ENCODE measurements at regions not wholly inside any gene's neighbourhood (a gene's known extent, or its start where the extent isn't known, plus 50 kb on each side); places are given as distances from the start of the nearest gene placed in this dataset.

- intact Hi-C loops (cut with micrococcal nuclease; ENCODE audit: unreplicated experiment), result no loop called here
- Histone ChIP-seq H3K4me1 (ENCODE audit: control insufficient read depth, insufficient read depth, low read length) (no peaks in the 10 kb centered on the region), H3K27me3 (ENCODE audit: control insufficient read depth, insufficient read depth, low read length) (no peaks in the 10 kb centered on the region), H3K27ac (ENCODE audit: low read length) (no peak overlapping the region), H3K36me3 (ENCODE audit: control insufficient read depth, insufficient read depth, low read length) (no peaks in the 10 kb centered on the region), H3K9me3 (ENCODE audit: control insufficient read depth, insufficient read depth, low read depth, low read length) (no peaks in the 10 kb centered on the region), H3K4me3 (ENCODE audit: low read depth in 2 of 2, low read length in 2 of 2) (no peak overlapping the region)
- TF ChIP-seq TCF7L2 (IDR thresholded peaks at IDR 0.05; ENCODE audit: low read depth, low read length) (no peak), SIN3A (IDR thresholded peaks at IDR 0.05; ENCODE audit: borderline replicate concordance, insufficient read depth, low read depth, low read length) (no peak), CTCF (IDR thresholded peaks at IDR 0.05) (no peak), POLR2AphosphoS5 (IDR thresholded peaks at IDR 0.05; ENCODE audit: low read depth, low read length) (no peak), REST (IDR thresholded peaks at IDR 0.05; ENCODE audit: insufficient read depth in 1 of 2, low read depth in 2 of 2, low read length in 1 of 2) (no peak)
- in situ Hi-C loops (cut with HindIII; ENCODE audit: low pct_unique_long_range_greater_than_20kb, low sequenced_read_pairs), result no loop called here
- ChIA-PET CTCF (no interaction called here), POLR2A (no interaction called here)
- DNase-seq (ENCODE audit: low read depth, low spot score) (no peak), ATAC-seq (no peak)
- no TSS peak for BruUV-seq (replicated peaks)
Measured at GRCh38 chr16:58850019-58850677, 116.0 kb upstream of the GOT2 start.

- H3K4me1 ChIP-seq (ENCODE audit: control insufficient read depth, insufficient read depth, low read length), result no peaks in the 10 kb centered on the region
- no peaks in the 10 kb centered on the region for H3K9me3 ChIP-seq (ENCODE audit: control insufficient read depth, insufficient read depth, low read depth, low read length)
- no TSS peak for BruUV-seq (replicated peaks)
- H3K36me3 ChIP-seq (ENCODE audit: control insufficient read depth, insufficient read depth, low read length), result no peaks in the 10 kb centered on the region
- H3K27me3 ChIP-seq (ENCODE audit: control insufficient read depth, insufficient read depth, low read length), result no peaks in the 10 kb centered on the region
- POLR2A ChIA-PET, result no interaction called here
- no peak for DNase-seq (ENCODE audit: low read depth, low spot score)
- TF ChIP-seq POLR2AphosphoS5 (IDR thresholded peaks at IDR 0.05; ENCODE audit: low read depth, low read length) (no peak), TCF7L2 (IDR thresholded peaks at IDR 0.05; ENCODE audit: low read depth, low read length) (no peak)
- CTCF ChIA-PET, result no interaction called here
- H3K4me3 ChIP-seq (ENCODE audit: low read depth in 2 of 2, low read length in 2 of 2), result no peak overlapping the region
- in situ Hi-C loops (cut with HindIII; ENCODE audit: low pct_unique_long_range_greater_than_20kb, low sequenced_read_pairs) (no loop called here), intact Hi-C loops (cut with micrococcal nuclease; ENCODE audit: unreplicated experiment) (no loop called here)
- no peak for ATAC-seq
- no peak overlapping the region for H3K27ac ChIP-seq (ENCODE audit: low read length)
Measured at GRCh38 chr16:58848662-58849002, 114.5 kb upstream of the GOT2 start.

- no peaks in the 10 kb centered on the region for H3K27me3 ChIP-seq (ENCODE audit: control insufficient read depth, insufficient read depth, low read length)
- no peaks in the 10 kb centered on the region for H3K9me3 ChIP-seq (ENCODE audit: control insufficient read depth, insufficient read depth, low read depth, low read length)
- POLR2A ChIA-PET, result no interaction called here
- DNase-seq (ENCODE audit: low read depth, low spot score) (no peak), ATAC-seq (no peak)
- no peak for TF ChIP-seq CTCF (IDR thresholded peaks at IDR 0.05)
- no peak for TF ChIP-seq TCF7L2 (IDR thresholded peaks at IDR 0.05; ENCODE audit: low read depth, low read length)
- no peak for TF ChIP-seq SIN3A (IDR thresholded peaks at IDR 0.05; ENCODE audit: borderline replicate concordance, insufficient read depth, low read depth, low read length)
- no peak for TF ChIP-seq POLR2AphosphoS5 (IDR thresholded peaks at IDR 0.05; ENCODE audit: low read depth, low read length)
- TF ChIP-seq REST (IDR thresholded peaks at IDR 0.05; ENCODE audit: insufficient read depth in 1 of 2, low read depth in 2 of 2, low read length in 1 of 2), result no peak
- CTCF ChIA-PET, result no interaction called here
- H3K27ac ChIP-seq (ENCODE audit: low read length), result no peak overlapping the region
- in situ Hi-C loops (cut with HindIII; ENCODE audit: low pct_unique_long_range_greater_than_20kb, low sequenced_read_pairs) (no loop called here), intact Hi-C loops (cut with micrococcal nuclease; ENCODE audit: unreplicated experiment) (no loop called here)
- H3K36me3 ChIP-seq (ENCODE audit: control insufficient read depth, insufficient read depth, low read length), result no peaks in the 10 kb centered on the region
- BruUV-seq (replicated peaks), result no TSS peak
- no peak overlapping the region for H3K4me3 ChIP-seq (ENCODE audit: low read depth in 2 of 2, low read length in 2 of 2)
- no peaks in the 10 kb centered on the region for H3K4me1 ChIP-seq (ENCODE audit: control insufficient read depth, insufficient read depth, low read length)
Measured at GRCh38 chr16:58847902-58848661, 114.0 kb upstream of the GOT2 start.

All from Panc1 (cell line).